ENCODE measurements at regions not wholly inside any gene's neighbourhood (a gene's known extent, or its start where the extent isn't known, plus 50 kb on each side); places are given as distances from the start of the nearest gene placed in this dataset.

- DNase-seq = no peak
Measured at GRCh38 chr10:71072823-71073210, 139.6 kb upstream of the UNC5B start.

- no peak for DNase-seq
Measured at GRCh38 chr10:71073451-71074175, 138.8 kb upstream of the UNC5B start.

GRCh38 chr10:71074176-71074755 lies 138.1 kb upstream of the UNC5B start:
- DNase-seq = no peak

- no peak for DNase-seq
Measured at GRCh38 chr10:71075086-71075758, 137.1 kb upstream of the UNC5B start.

- DNase-seq = no peak
Measured at GRCh38 chr10:71075759-71076472, 136.5 kb upstream of the UNC5B start.

- no peak for DNase-seq
Measured at GRCh38 chr10:71076473-71077142, 135.8 kb upstream of the UNC5B start.

GRCh38 chr10:71077143-71077581 lies 135.2 kb upstream of the UNC5B start:
- DNase-seq = no peak

GRCh38 chr10:71077796-71078453 lies 134.4 kb upstream of the UNC5B start:
- no peak for DNase-seq

- DNase-seq = no peak
Measured at GRCh38 chr10:71078454-71079145, 133.8 kb upstream of the UNC5B start.

- no peak for DNase-seq
Measured at GRCh38 chr10:71079761-71080380, 132.5 kb upstream of the UNC5B start.

- no peak for DNase-seq
Measured at GRCh38 chr10:71080381-71081228, 131.8 kb upstream of the UNC5B start.

GRCh38 chr10:71081229-71081560 lies 131.2 kb upstream of the UNC5B start:
- DNase-seq = no peak

GRCh38 chr10:71081912-71082311 lies 130.5 kb upstream of the UNC5B start:
- DNase-seq = no peak

GRCh38 chr10:71082960-71083715 lies 129.2 kb upstream of the UNC5B start:
- DNase-seq = no peak

- DNase-seq = no peak
Measured at GRCh38 chr10:71083716-71083975, 128.7 kb upstream of the UNC5B start.

- DNase-seq = no peak
Measured at GRCh38 chr10:71084061-71084817, 128.1 kb upstream of the UNC5B start.

GRCh38 chr10:71084818-71085126 lies 127.6 kb upstream of the UNC5B start:
- DNase-seq = no peak

- no peak for DNase-seq
Measured at GRCh38 chr10:71085689-71086438, 126.5 kb upstream of the UNC5B start.
